ENCODE measurements at regions not wholly inside any gene's neighbourhood (a gene's known extent, or its start where the extent isn't known, plus 50 kb on each side); places are given as distances from the start of the nearest gene placed in this dataset.

GRCh38 chr4:110907801-110908313 is 285.0 kb upstream of the PITX2 start:
- no peak overlapping the region for H3K4me3 ChIP-seq (ENCODE audit: low read depth, low read length)
- H3K9me3 Mint-ChIP-seq (ENCODE audit: unreplicated experiment): no peaks in the 10 kb centered on the region
- no peaks in the 10 kb centered on the region for H3K9me3 ChIP-seq
- CTCF ChIA-PET: interaction anchor here (1.0 kb wide), 1 partner anchor 19 kb away, joined by 3 read pairs; no protein-coding TSS in a partner anchor
- H3K4me3 Mint-ChIP-seq (ENCODE audit: unreplicated experiment): no peak overlapping the region
- POLR2A ChIA-PET: no interaction called here
- no peak for DNase-seq
- H3K27ac Mint-ChIP-seq (ENCODE audit: unreplicated experiment): no peak overlapping the region
- no peaks in the 10 kb centered on the region for H3K36me3 Mint-ChIP-seq (ENCODE audit: insufficient read depth, unreplicated experiment)
- no peaks in the 10 kb centered on the region for H3K27me3 ChIP-seq (replicated peaks; ENCODE audit: control insufficient read depth, insufficient read depth, low read length)
- peaks cover 47% of the 10 kb centered on the region for H3K4me1 ChIP-seq
- no peaks in the 10 kb centered on the region for H3K27me3 Mint-ChIP-seq (ENCODE audit: insufficient read depth, unreplicated experiment)
- H3K4me1 Mint-ChIP-seq (ENCODE audit: low read depth, unreplicated experiment): peaks cover 18% of the 10 kb centered on the region
- H3K36me3 ChIP-seq (ENCODE audit: control insufficient read depth, insufficient read depth, low read length): no peaks in the 10 kb centered on the region; the same call in 1 of the 2 replicates
- TF ChIP-seq CTCF (IDR thresholded peaks at IDR 0.05; ENCODE audit: insufficient read depth in 1 of 2, low read depth in 1 of 2, low read length in 1 of 2, severe bottlenecking in 1 of 2, unreplicated experiment in 1 of 2): no peak
- no TSS peak for BruUV-seq (replicated peaks)
- intact Hi-C loops (cut with micrococcal nuclease; ENCODE audit: unreplicated experiment): no loop called here

DNA sequence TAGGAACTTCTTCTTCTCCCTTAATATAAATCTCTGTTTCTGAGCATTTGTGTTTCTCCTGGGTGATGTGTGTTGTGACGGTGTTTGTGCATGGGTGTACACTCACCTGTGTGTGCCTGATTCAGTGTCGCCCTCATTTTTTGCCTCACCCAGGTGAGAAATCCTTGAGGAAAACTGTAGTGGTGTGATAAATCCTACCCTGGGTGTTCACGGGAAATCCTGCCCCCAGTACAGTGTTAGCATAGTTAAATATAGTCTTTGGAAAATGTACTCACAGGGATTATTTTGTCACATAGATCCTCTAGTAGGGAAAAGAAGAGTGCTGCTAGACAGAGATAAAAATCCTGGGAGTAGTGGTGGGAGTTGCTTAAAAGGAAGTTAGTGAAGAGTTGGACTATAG is 291.9 kb upstream of the PITX2 start:
- no peak for TF ChIP-seq CTCF (IDR thresholded peaks at IDR 0.05; ENCODE audit: insufficient read depth in 1 of 2, low read depth in 1 of 2, low read length in 1 of 2, severe bottlenecking in 1 of 2, unreplicated experiment in 1 of 2)
- H3K27ac Mint-ChIP-seq (ENCODE audit: unreplicated experiment): no peak overlapping the region
- Histone ChIP-seq H3K9me3 (no peaks in the 10 kb centered on the region), H3K4me3 (ENCODE audit: low read depth, low read length) (no peak overlapping the region), H3K4me1 (peaks cover 17% of the 10 kb centered on the region), H3K36me3 (ENCODE audit: control insufficient read depth, insufficient read depth, low read length) (no peaks in the 10 kb centered on the region; the same call in 1 of the 2 replicates), H3K27me3 (replicated peaks; ENCODE audit: control insufficient read depth, insufficient read depth, low read length) (no peaks in the 10 kb centered on the region)
- H3K9me3 Mint-ChIP-seq (ENCODE audit: unreplicated experiment): no peaks in the 10 kb centered on the region
- intact Hi-C loops (cut with micrococcal nuclease; ENCODE audit: unreplicated experiment): loop anchor here (5.0 kb wide), 1 partner anchor 38 kb away; no protein-coding TSS in a partner anchor
- ChIA-PET CTCF (no interaction called here), POLR2A (no interaction called here)
- H3K27me3 Mint-ChIP-seq (ENCODE audit: insufficient read depth, unreplicated experiment): no peaks in the 10 kb centered on the region
- peaks cover 9% of the 10 kb centered on the region for H3K4me1 Mint-ChIP-seq (ENCODE audit: low read depth, unreplicated experiment)
- no peak for DNase-seq
- no TSS peak for BruUV-seq (replicated peaks)
- H3K4me3 Mint-ChIP-seq (ENCODE audit: unreplicated experiment): no peak overlapping the region
- H3K36me3 Mint-ChIP-seq (ENCODE audit: insufficient read depth, unreplicated experiment): no peaks in the 10 kb centered on the region

DNA sequence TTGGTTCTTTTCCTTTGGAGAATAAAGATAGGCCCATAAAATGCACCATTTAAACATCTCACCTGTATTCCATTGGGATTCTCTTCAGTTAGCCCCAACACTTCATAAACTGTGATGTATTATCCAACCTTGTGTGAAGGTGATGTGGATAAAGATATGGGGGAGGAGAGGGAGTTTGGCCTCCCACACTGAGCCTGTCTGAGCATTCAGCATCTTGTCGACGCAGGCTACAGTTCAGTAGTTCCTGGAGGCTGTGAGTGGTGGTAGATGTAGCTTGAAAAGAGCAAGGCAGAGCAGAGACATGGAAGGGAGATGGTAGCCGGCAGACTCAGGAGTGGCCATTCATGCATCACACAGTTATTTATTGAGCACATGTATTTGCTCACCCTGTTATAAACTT is 292.4 kb upstream of the PITX2 start:
- Histone ChIP-seq H3K36me3 (ENCODE audit: control insufficient read depth, insufficient read depth, low read length) (no peaks in the 10 kb centered on the region; the same call in 1 of the 2 replicates), H3K9me3 (no peaks in the 10 kb centered on the region), H3K27me3 (replicated peaks; ENCODE audit: control insufficient read depth, insufficient read depth, low read length) (no peaks in the 10 kb centered on the region), H3K4me1 (peaks cover 17% of the 10 kb centered on the region), H3K4me3 (ENCODE audit: low read depth, low read length) (no peak overlapping the region)
- H3K4me1 Mint-ChIP-seq (ENCODE audit: low read depth, unreplicated experiment): peaks cover 5% of the 10 kb centered on the region
- TF ChIP-seq CTCF (IDR thresholded peaks at IDR 0.05; ENCODE audit: insufficient read depth in 1 of 2, low read depth in 1 of 2, low read length in 1 of 2, severe bottlenecking in 1 of 2, unreplicated experiment in 1 of 2): no peak
- no peaks in the 10 kb centered on the region for H3K27me3 Mint-ChIP-seq (ENCODE audit: insufficient read depth, unreplicated experiment)
- H3K4me3 Mint-ChIP-seq (ENCODE audit: unreplicated experiment): no peak overlapping the region
- no peak for DNase-seq
- H3K36me3 Mint-ChIP-seq (ENCODE audit: insufficient read depth, unreplicated experiment): no peaks in the 10 kb centered on the region
- ChIA-PET CTCF (no interaction called here), POLR2A (no interaction called here)
- peaks cover 3% of the 10 kb centered on the region for H3K9me3 Mint-ChIP-seq (ENCODE audit: unreplicated experiment)
- no peak overlapping the region for H3K27ac Mint-ChIP-seq (ENCODE audit: unreplicated experiment)
- intact Hi-C loops (cut with micrococcal nuclease; ENCODE audit: unreplicated experiment): loop anchor here (5.0 kb wide), 1 partner anchor 37 kb away; no protein-coding TSS in a partner anchor
- BruUV-seq (replicated peaks): no TSS peak
